RPMI7951 (cell line): ENCODE measurements at regions not wholly inside any gene's neighbourhood (a gene's known extent, or its start where the extent isn't known, plus 50 kb on each side); places are given as distances from the start of the nearest gene placed in this dataset.
A peak's percentile ranks its signal among the peaks of the same experiment; 100 is the strongest.

Experiments
- DNase-seq: peaks from one replicate; pipeline ENCODE4 v3.0.0-alpha.2; 2012; ENCODE audit warnings: low read depth

- no peak for DNase-seq
Observed at GRCh38 chr3:31048143-31048542, 153.7 kb upstream of the GADL1 start.

GRCh38 chr3:31050296-31050695 is 155.8 kb upstream of the GADL1 start:
- no peak for DNase-seq

DNA sequence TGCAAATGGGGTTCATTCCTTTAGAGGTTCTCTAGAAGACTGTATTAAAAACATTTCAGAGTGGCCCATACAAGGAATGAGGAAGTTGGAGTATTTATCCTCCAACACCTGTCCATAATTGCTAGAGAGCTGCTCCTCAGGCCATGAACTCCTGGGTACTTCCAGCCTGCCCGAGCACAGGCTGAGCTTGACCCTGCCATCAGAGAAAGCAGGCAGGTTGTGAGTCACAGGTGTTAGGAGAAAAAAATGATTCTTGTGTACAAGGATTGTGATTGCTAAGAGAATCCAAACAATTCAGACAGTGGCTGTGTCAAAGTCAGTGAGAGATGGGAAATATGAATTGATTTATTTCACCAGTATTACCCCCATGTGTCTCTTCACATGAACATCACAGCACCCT is 156.8 kb upstream of the GADL1 start:
- no peak for DNase-seq

GRCh38 chr3:31053299-31053698 is 158.8 kb upstream of the GADL1 start:
- peak; percentile 59 for DNase-seq

GRCh38 chr3:31054032-31054431 is 159.6 kb upstream of the GADL1 start:
- DNase-seq = peak; percentile 18

DNA sequence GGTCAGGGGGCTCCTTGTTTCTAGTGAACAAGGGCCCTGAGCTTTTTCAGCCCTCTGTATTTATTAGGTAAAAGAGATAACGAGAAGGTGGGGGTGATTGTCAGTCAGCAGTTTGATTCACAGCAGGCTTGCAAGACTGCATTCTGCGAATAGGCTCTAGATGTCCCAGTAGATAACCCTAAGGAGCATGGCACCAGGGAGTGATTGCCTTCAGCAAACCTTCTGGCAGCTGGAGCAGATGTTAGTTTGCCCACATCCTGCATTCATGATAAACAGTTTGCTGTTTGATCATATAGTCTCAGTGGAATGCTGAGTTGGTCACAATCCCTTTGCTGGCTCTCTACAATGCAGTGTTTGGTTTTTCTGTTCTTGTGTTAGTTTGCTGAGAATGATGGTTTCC is 161.3 kb upstream of the GADL1 start:
- DNase-seq = peak; percentile 59

DNA sequence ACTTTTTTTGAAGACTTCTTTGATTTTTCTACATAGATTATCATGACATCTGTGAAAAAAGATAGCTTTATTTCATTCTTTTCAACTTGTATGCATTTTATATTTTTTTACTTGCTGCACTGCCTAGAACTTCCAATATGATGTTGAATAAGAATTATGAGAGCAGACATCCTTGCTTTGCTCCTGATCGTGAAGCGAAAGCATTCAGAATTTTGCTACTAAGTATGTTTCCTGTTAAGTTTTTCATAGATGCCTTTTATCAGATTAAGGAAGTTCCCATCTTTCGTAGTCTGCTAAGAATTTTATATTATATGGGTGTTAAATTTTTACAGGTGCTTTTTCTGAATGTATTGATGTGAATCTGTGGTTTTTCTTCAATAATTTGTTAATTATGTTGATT is 163.4 kb upstream of the GADL1 start:
- DNase-seq = no peak

- peak; percentile 93 for DNase-seq
Observed at GRCh38 chr3:31064021-31064420, 169.6 kb upstream of the GADL1 start.

DNA sequence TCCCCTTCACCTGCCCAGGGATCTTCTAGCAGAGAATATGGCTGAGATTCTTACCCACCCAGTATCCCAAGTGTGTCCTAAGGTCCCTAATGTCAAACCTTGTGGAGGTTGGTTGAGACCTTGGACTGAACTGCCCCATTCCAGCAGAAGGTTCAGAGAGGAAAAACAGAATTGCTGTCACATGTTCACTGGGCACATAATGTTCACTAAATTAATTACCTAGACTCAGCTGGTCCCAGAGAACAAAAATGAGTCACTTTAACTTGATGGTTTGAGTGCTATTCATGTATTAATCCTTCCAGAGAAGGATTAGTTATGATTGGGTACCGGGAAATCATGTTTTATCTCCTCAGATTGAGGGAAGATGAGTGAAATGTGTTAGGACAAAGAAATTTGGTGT is 171.3 kb upstream of the GADL1 start:
- DNase-seq = peak; percentile 33

DNA sequence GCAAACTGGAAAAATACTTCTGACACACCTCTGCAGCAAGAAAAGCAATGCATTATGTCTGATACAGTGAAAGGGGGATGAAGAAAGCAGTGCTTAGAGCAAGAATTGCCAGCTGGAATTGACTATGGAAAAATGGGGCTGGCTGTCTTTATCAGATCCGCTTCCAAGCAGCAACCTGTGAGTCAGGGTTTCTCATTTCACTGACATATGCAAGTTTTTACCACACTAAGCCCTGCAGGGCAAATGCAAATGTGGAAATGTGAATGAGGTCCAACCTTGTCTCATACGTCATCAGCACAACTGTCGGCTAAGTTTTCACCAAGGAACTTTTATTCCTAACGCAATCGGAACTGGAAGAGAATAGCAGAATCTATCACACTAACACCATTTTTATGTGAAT is 172.5 kb upstream of the GADL1 start:
- peak; percentile 99 for DNase-seq

GRCh38 chr3:31075471-31075870 is 181.0 kb upstream of the GADL1 start:
- no peak for DNase-seq

- DNase-seq = no peak
Observed at GRCh38 chr3:31075876-31076275, 181.4 kb upstream of the GADL1 start.

DNA sequence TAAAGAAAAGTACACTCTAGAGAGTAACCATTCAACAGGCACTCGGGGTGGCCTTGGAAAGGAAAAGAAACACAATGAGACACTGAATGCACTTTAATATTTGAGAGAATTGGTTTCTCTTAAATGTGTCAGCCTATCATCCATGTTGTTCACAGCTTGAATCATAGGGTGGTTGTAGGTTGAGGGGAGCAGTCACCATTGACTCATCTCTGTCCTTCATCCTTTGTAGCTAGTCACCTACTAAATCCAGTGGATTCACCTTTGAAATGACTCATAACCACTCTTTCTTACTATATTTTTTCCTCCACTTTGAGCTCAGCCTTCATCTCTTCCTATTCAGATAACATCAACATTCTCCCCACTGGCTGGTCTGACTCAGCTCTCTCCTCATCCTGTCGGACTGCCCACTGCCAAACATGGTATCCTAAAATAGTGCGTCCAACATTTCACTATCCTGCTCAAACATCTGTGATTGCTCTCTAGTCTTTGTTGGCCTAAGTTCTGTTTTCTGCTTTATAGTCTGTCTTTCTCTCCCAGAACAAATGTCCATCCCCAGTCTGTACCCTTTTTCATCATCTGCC is 182.7 kb upstream of the GADL1 start:
- DNase-seq = peak; percentile 99

GRCh38 chr3:31077826-31078225 is 183.4 kb upstream of the GADL1 start:
- peak; percentile 68 for DNase-seq

- no peak for DNase-seq
Observed at GRCh38 chr3:31079689-31080088, 185.2 kb upstream of the GADL1 start.

DNA sequence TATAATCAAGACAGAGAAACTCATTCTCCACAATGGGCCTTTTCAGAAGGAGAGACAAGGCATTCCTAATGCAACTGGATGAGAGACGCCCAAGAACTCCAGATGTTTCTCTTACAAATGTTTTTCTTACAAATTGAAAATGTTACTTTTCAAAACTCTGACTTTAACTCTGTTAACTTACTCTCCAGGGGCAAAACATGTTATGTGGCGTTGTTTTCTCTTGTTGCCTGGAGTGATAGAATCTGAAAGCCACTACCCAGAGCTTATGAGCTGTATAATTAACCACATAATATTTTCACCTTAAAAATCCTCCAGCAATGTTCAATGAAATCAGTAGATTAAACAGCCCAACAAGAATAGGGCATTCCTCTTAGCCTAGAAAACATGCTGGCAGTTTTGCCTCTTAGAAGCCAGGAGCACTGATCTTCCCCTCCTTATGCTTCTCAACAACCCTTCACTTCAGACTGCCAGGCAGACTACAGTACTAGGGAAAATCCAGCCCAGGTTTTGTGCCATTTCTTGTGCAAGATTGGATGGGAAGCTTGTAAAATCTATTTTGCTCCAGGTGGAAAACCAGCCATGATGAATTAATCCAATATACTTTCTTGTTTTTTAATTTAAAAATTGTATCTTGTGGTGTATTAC is 186.7 kb upstream of the GADL1 start:
- no peak for DNase-seq

- DNase-seq = no peak
Observed at GRCh38 chr3:31086148-31086547, 191.7 kb upstream of the GADL1 start.

- no peak for DNase-seq
Observed at GRCh38 chr3:31086698-31087097, 192.2 kb upstream of the GADL1 start.

- no peak for DNase-seq
Observed at GRCh38 chr3:31091748-31092147, 197.3 kb upstream of the GADL1 start.

DNA sequence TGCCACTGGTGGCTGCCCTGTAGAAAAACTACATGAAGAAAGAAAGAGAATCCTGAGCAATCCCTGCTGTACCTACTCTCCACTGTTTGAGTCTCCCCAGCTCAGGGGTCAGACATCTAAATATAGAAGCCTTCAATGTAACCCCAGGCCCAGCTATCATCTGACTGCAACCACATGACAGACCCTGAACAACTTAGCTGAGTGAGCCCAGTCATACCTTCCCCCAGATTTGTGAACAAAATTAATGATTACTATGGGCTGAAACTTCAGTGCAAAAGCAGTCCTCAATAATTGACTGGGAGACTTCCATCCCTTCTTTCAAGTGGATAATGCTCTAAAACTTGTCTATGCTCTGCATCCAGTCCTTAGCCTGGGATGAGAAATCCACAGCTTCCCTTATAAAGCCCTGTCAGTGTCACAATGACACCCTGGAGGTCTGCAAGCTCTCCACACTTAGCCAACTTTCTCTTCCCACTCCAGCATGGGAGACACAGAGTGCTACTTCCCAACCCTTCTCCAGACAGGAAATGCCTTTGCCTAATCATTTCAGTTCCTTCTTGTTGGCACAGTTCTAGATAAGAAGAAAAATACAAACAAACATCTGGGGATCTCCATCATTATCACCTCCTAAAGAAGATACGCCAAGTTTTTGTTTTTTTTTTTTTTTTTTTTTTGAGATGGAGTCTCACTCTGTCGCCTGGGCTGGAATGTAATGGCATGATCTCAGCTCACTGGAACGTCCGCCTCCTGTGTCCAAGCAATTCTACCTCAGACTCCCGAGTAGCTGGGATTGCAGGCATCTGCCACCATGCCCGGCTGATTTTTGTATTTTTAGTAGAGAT is 198.5 kb upstream of the GADL1 start:
- no peak for DNase-seq

GRCh38 chr3:31093606-31094005 is 199.1 kb upstream of the GADL1 start:
- DNase-seq = no peak

DNA sequence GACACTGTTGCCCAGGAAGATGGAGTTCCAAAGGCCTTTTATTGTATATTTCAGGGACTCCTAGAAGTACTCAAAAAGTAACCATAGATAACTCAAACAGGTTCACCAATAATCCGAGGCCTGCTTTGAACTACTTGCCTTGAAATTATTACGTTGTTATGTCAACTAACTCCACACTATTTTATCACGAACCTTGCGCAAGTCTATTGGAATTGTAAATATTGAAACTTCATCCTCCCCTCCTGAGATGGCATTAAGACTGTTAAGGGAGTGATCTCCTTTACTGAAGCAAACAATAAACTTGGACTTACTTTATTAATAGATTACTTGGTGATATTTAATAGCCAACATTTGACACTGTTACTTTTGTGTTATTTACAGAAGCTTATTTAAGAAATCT is 199.6 kb upstream of the GADL1 start:
- no peak for DNase-seq

- peak; percentile 28 for DNase-seq
Observed at GRCh38 chr3:31095255-31095654, 200.8 kb upstream of the GADL1 start.
